DOHH2 (cell line): ENCODE measurements at regions not wholly inside any gene's neighbourhood (a gene's known extent, or its start where the extent isn't known, plus 50 kb on each side); places are given as distances from the start of the nearest gene placed in this dataset.

Experiments used
- H3F3A ChIP-seq: fragments of 200-600 bp; sonication (generic), shearing (Covaris generic); 2 replicates; pipeline ENCODE4 v1.6.0; 2016; ENCODE audit warnings: antibody characterized with exemption, mild to moderate bottlenecking; ENCODE audit not compliant: control insufficient read depth, insufficient read depth
- H3K27ac ChIP-seq: fragments of 200-600 bp; sonication (generic); 2 replicates; pipeline ENCODE4 v1.5.1; 2014; ENCODE audit warnings: low read depth, mild to moderate bottlenecking, low read length, moderate library complexity
- H3K27me3 ChIP-seq: fragments of 200-600 bp; sonication (generic); 2 replicates; pipeline ENCODE4 v1.6.1; 2014; ENCODE audit warnings: mild to moderate bottlenecking, low read length, mixed read lengths; ENCODE audit not compliant: control insufficient read depth
- H3K36me3 ChIP-seq: fragments of 200-600 bp; sonication (generic); 2 replicates; pipeline ENCODE4 v1.6.1; 2014; ENCODE audit warnings: mild to moderate bottlenecking, low read length, moderate library complexity, mixed read lengths; ENCODE audit not compliant: control insufficient read depth
- H3K4me1 ChIP-seq: fragments of 200-600 bp; sonication (generic); 2 replicates; pipeline ENCODE4 v1.6.1; 2014; ENCODE audit warnings: mild to moderate bottlenecking, low read length, mixed read lengths; ENCODE audit not compliant: control insufficient read depth
- H3K4me2 ChIP-seq: fragments of 200-600 bp; sonication (generic); 2 replicates; pipeline ENCODE4 v1.6.0; 2014; ENCODE audit warnings: mild to moderate bottlenecking, low read length, moderate library complexity
- H3K4me3 ChIP-seq: fragments of 200-600 bp; sonication (generic); 2 replicates; pipeline ENCODE4 v1.5.1; 2014; ENCODE audit warnings: mild to moderate bottlenecking, low read length, mixed read lengths
- H3K79me2 ChIP-seq: fragments of 200-600 bp; sonication (generic); 2 replicates; pipeline ENCODE4 v1.6.1; 2014; ENCODE audit warnings: mild to moderate bottlenecking, low read length, mixed read lengths; ENCODE audit not compliant: control insufficient read depth
- H3K9me2 ChIP-seq: fragments of 200-600 bp; sonication (generic); replicated peaks from 2 replicates; pipeline ENCODE4 v1.6.1; 2014; ENCODE audit warnings: mild to moderate bottlenecking, low read length, mixed read lengths; ENCODE audit not compliant: control insufficient read depth
- H3K9me3 ChIP-seq: fragments of 200-600 bp; sonication (generic); 2 replicates; pipeline ENCODE4 v1.6.1; 2014; ENCODE audit warnings: antibody characterized with exemption, low read length, mixed read lengths; ENCODE audit not compliant: control insufficient read depth, insufficient read depth
- H4K20me1 ChIP-seq: fragments of 200-600 bp; sonication (generic); 2 replicates; pipeline ENCODE4 v1.6.0; 2014; ENCODE audit warnings: low read depth, mild to moderate bottlenecking, antibody characterized with exemption, low read length, moderate library complexity; ENCODE audit not compliant: control insufficient read depth, insufficient read depth
- EZH2phosphoT487 ChIP-seq: fragments of 200-600 bp; sonication (generic); IDR thresholded peaks from 2 replicates; pipeline ENCODE4 v1.6.1; 2017; ENCODE audit warnings: borderline replicate concordance, mild to moderate bottlenecking, antibody characterized with exemption, low read length, moderate library complexity, mixed read lengths
- TF ChIP-seq, protein P1 (sequence below): fragments of 200-600 bp; sonication (generic); IDR thresholded peaks from one replicate; pipeline ENCODE4 v1.5.1; 2014; ENCODE audit warnings: antibody characterized with exemption, mild to moderate bottlenecking, low read depth, low read length; ENCODE audit not compliant: poor library complexity, severe bottlenecking

GRCh38 chr5:153237671-153238332 is 252.7 kb upstream of the GRIA1 start:
- Histone ChIP-seq H3K79me2 (no peaks in the 10 kb centered on the region), H3K27ac (no peak overlapping the region), H3K4me3 (no peak overlapping the region), H3K9me2 (no peaks in the 10 kb centered on the region), H3K9me3 (no peaks in the 10 kb centered on the region), H3K4me1 (no peaks in the 10 kb centered on the region), H3K4me2 (no peak overlapping the region), H3F3A (no peaks in the 10 kb centered on the region), H3K27me3 (no peaks in the 10 kb centered on the region), H4K20me1 (no peaks in the 10 kb centered on the region), H3K36me3 (no peaks in the 10 kb centered on the region)
- TF ChIP-seq, protein P1, sequence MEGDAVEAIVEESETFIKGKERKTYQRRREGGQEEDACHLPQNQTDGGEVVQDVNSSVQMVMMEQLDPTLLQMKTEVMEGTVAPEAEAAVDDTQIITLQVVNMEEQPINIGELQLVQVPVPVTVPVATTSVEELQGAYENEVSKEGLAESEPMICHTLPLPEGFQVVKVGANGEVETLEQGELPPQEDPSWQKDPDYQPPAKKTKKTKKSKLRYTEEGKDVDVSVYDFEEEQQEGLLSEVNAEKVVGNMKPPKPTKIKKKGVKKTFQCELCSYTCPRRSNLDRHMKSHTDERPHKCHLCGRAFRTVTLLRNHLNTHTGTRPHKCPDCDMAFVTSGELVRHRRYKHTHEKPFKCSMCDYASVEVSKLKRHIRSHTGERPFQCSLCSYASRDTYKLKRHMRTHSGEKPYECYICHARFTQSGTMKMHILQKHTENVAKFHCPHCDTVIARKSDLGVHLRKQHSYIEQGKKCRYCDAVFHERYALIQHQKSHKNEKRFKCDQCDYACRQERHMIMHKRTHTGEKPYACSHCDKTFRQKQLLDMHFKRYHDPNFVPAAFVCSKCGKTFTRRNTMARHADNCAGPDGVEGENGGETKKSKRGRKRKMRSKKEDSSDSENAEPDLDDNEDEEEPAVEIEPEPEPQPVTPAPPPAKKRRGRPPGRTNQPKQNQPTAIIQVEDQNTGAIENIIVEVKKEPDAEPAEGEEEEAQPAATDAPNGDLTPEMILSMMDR, result no peak
- TF ChIP-seq EZH2phosphoT487, result no peak

DNA sequence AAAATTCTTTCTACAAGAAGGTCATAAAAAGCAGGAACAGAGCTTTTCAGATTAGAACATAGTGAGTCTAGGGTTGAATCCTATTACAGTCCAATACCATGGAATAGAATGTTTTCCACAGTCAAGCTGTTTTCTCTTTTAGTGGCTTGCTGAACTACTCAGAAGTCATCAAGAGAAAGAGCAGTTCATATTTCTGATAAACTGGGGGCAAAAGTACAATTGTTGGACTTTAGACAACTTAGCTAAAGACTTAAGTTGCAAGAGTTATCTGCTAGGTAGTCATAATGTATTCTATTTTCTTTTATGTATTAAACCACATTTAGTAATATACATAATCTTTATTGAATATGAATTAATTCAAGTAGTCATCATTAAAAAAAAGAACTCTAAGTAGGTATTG is 233.1 kb upstream of the GRIA1 start:
- Histone ChIP-seq H3K27ac (no peak overlapping the region), H3K9me2 (no peaks in the 10 kb centered on the region), H3K4me1 (no peaks in the 10 kb centered on the region), H4K20me1 (no peaks in the 10 kb centered on the region), H3K79me2 (no peaks in the 10 kb centered on the region), H3K27me3 (no peaks in the 10 kb centered on the region), H3K4me2 (no peak overlapping the region), H3K9me3 (no peaks in the 10 kb centered on the region), H3F3A (no peaks in the 10 kb centered on the region), H3K36me3 (no peaks in the 10 kb centered on the region), H3K4me3 (no peak overlapping the region)
- TF ChIP-seq, protein P1, result no peak
- TF ChIP-seq EZH2phosphoT487, result no peak

DNA sequence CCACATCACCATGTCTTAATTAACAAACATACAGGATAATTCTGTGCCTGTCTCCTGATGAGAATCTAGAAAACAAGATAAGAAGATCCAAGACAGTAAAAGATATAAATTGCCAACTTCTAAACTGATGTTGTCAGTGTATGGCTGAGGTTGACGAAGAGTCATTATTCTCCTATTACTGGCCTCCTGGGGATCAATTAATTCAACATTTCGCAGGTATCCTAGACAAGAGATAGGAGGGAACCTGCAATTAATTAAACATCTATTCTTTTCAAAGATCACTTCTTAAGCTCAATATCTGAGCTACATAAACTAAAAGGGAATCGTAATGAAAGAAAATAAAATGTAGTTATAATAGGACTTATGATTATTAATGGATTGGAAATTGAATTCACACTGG is 232.0 kb upstream of the GRIA1 start:
- Histone ChIP-seq H3K4me1 (no peaks in the 10 kb centered on the region), H3K79me2 (no peaks in the 10 kb centered on the region), H3K27ac (no peak overlapping the region), H3F3A (no peaks in the 10 kb centered on the region), H3K9me2 (no peaks in the 10 kb centered on the region), H4K20me1 (no peaks in the 10 kb centered on the region), H3K36me3 (no peaks in the 10 kb centered on the region), H3K4me2 (no peak overlapping the region), H3K4me3 (no peak overlapping the region), H3K9me3 (no peaks in the 10 kb centered on the region), H3K27me3 (no peaks in the 10 kb centered on the region)
- no peak for TF ChIP-seq EZH2phosphoT487
- TF ChIP-seq, protein P1, result no peak

DNA sequence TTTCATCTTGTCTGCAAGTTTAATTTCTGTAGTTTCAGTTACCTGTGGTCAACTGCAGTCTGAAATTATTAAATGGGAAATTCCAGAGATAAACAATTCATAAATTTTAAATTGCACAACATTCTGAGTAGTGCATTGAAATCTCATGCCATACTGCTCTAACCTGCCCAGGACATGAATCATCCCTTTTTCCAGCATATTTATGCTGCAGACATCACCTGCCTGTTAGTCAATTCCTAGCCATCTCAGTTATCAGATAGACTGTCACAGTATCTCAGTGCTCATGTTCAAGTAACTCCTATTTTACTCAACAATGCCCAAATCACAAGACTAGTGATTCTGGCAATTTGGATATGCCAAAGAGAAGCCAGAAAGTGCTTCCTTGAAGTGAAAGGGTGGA is 223.0 kb upstream of the GRIA1 start:
- H3K27ac ChIP-seq, result no peak overlapping the region

More for the DNA sequence above, 223.0 kb upstream of the GRIA1 start:
- H3F3A ChIP-seq, result no peaks in the 10 kb centered on the region
- no peak overlapping the region for H3K4me3 ChIP-seq
- no peaks in the 10 kb centered on the region for H3K9me2 ChIP-seq
- no peaks in the 10 kb centered on the region for H3K36me3 ChIP-seq
- H3K9me3 ChIP-seq, result no peaks in the 10 kb centered on the region
- no peak overlapping the region for H3K4me2 ChIP-seq
- no peaks in the 10 kb centered on the region for H4K20me1 ChIP-seq
- no peaks in the 10 kb centered on the region for H3K27me3 ChIP-seq
- TF ChIP-seq, protein P1, result no peak
- TF ChIP-seq EZH2phosphoT487, result no peak
- H3K4me1 ChIP-seq, result no peaks in the 10 kb centered on the region
- no peaks in the 10 kb centered on the region for H3K79me2 ChIP-seq
